ENCODE measurements at regions not wholly inside any gene's neighbourhood (a gene's known extent, or its start where the extent isn't known, plus 50 kb on each side); places are given as distances from the start of the nearest gene placed in this dataset.

DNA sequence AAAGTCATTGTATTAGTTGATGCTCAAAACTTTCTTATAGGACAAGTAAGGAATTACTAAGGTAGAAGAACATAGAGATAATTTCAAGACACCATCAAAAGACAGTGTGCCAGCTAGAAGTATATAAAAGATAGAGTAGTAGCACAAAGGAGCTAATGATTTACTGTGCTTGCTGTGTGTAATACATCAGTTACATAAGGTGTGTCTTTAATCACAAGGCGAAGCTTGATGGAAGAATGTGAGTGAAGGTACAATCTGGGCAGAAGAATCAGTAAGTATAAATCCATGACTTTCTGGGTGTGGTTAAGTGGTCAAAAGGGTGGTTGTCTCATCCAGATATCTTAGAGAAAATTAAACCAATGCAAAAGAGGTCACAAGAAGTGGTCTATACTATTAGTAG lies 95.1 kb upstream of the BOD1L1 start:
- TF ChIP-seq CTCF (IDR thresholded peaks at IDR 0.05): no peak
- no peak for TF ChIP-seq POLR2A (IDR thresholded peaks at IDR 0.05)

Measured in adrenal gland (tissue), 5 donors.